WTC11 (cell line): ENCODE measurements at regions not wholly inside any gene's neighbourhood (a gene's known extent, or its start where the extent isn't known, plus 50 kb on each side); places are given as distances from the start of the nearest gene placed in this dataset.

Experiments
- ATAC-seq: fragments of 200-7000 bp; cut with Tn5 transposase; 2 replicates; pipeline ENCODE4 v1.10.0; 2021; ENCODE audit warnings: mild to moderate bottlenecking, moderate library complexity
- CTCF ChIA-PET: fragments of 300-600 bp; sonication (Branson Sonifier 250); formaldehyde crosslinking; loops from one replicate; lab custom pipeline; 2021; ENCODE audit warnings: antibody characterized with exemption; lab: Charles Lee
- POLR2A ChIA-PET: fragments of 350-600 bp; sonication (Branson Sonifier 250); formaldehyde crosslinking; loops from one replicate; lab custom pipeline; 2021; ENCODE audit warnings: antibody characterized with exemption; lab: Charles Lee
- DNase-seq: peaks from one replicate; pipeline ENCODE4 v3.0.0; 2021; ENCODE audit warnings: low spot score
- H3K27ac Mint-ChIP-seq: 2 replicates; pipeline ENCODE4 v1.8.0; 2021; ENCODE audit warnings: mixed read lengths
- H3K27me3 Mint-ChIP-seq: 2 replicates; pipeline ENCODE4 v1.8.0; 2021; ENCODE audit warnings: low read depth, mild to moderate bottlenecking, moderate library complexity, mixed read lengths
- H3K36me3 Mint-ChIP-seq: 2 replicates; pipeline ENCODE4 v1.8.0; 2021; ENCODE audit warnings: mixed read lengths
- H3K4me1 Mint-ChIP-seq: 2 replicates; pipeline ENCODE4 v1.8.0; 2022; ENCODE audit warnings: mixed read lengths
- H3K4me3 Mint-ChIP-seq: 2 replicates; pipeline ENCODE4 v1.8.0; 2021; ENCODE audit warnings: mild to moderate bottlenecking, moderate library complexity, mixed read lengths
- H3K9me3 Mint-ChIP-seq: 2 replicates; pipeline ENCODE4 v1.8.0; 2021; ENCODE audit warnings: mixed read lengths
- AR ChIP-seq: fragments of 250-450 bp; sonication (Bioruptor Pico); IDR thresholded peaks from 2 replicates; pipeline ENCODE4 v1.9.0; 2021; ENCODE audit warnings: mild to moderate bottlenecking
- ATF1 ChIP-seq: sonication (generic); formaldehyde crosslinking; IDR thresholded peaks from 2 replicates; pipeline ENCODE4 v1.8.1; 2023; ENCODE audit warnings: mild to moderate bottlenecking, moderate library complexity, missing genetic modification reagents
- E2F4 ChIP-seq: sonication (generic); formaldehyde crosslinking; IDR thresholded peaks from 2 replicates; pipeline ENCODE4 v1.8.1; 2022; ENCODE audit warnings: low read depth, mild to moderate bottlenecking, moderate library complexity, missing genetic modification reagents, borderline replicate concordance
- EMX1 ChIP-seq: fragments of 250-450 bp; sonication (Bioruptor Pico); IDR thresholded peaks from 2 replicates; pipeline ENCODE4 v1.8.0; 2021; ENCODE audit warnings: mild to moderate bottlenecking
- JAZF1 ChIP-seq: fragments of 250-450 bp; sonication (Bioruptor Pico); IDR thresholded peaks from 2 replicates; pipeline ENCODE4 v1.9.0; 2021; ENCODE audit warnings: moderate library complexity, mild to moderate bottlenecking, inconsistent platforms
- MLX ChIP-seq: sonication (generic); formaldehyde crosslinking; IDR thresholded peaks from 2 replicates; pipeline ENCODE4 v1.8.1; 2023; ENCODE audit warnings: mild to moderate bottlenecking, missing genetic modification reagents, moderate library complexity
- NR1H2 ChIP-seq: sonication (generic); formaldehyde crosslinking; IDR thresholded peaks from 2 replicates; pipeline ENCODE4 v1.9.0; 2021; ENCODE audit warnings: mild to moderate bottlenecking, moderate library complexity, missing genetic modification reagents
- OVOL2 ChIP-seq: fragments of 250-450 bp; sonication (Bioruptor Pico); IDR thresholded peaks from 2 replicates; pipeline ENCODE4 v1.9.0; 2021; ENCODE audit warnings: mild to moderate bottlenecking, borderline replicate concordance
- SMAD3 ChIP-seq: sonication (generic); formaldehyde crosslinking; IDR thresholded peaks from 2 replicates; pipeline ENCODE4 v1.8.0; 2022; ENCODE audit warnings: missing genetic modification reagents, mild to moderate bottlenecking, borderline replicate concordance
- SP1 ChIP-seq: sonication (generic); formaldehyde crosslinking; conservative IDR thresholded peaks from 2 replicates; pipeline ENCODE4 v1.8.1; 2022; ENCODE audit warnings: missing genetic modification reagents
- TCF7 ChIP-seq: sonication (generic); formaldehyde crosslinking; IDR thresholded peaks from 2 replicates; pipeline ENCODE4 v1.8.0; 2022; ENCODE audit warnings: mild to moderate bottlenecking, low read depth, missing genetic modification reagents, moderate library complexity
- ZNF232 ChIP-seq: sonication (generic); formaldehyde crosslinking; IDR thresholded peaks from 2 replicates; pipeline ENCODE4 v1.8.0; 2022; ENCODE audit warnings: mild to moderate bottlenecking, missing genetic modification reagents
- ZNF263 ChIP-seq: sonication (generic); formaldehyde crosslinking; IDR thresholded peaks from 2 replicates; pipeline ENCODE4 v1.8.1; 2022; ENCODE audit warnings: low read depth, mild to moderate bottlenecking, moderate library complexity, missing genetic modification reagents
- ZNF423 ChIP-seq: fragments of 250-450 bp; sonication (Bioruptor Pico); IDR thresholded peaks from 2 replicates; pipeline ENCODE4 v2.1.2; 2022; ENCODE audit warnings: mild to moderate bottlenecking, moderate library complexity
- ZNF532 ChIP-seq: fragments of 250-450 bp; sonication (Bioruptor Pico); IDR thresholded peaks from 2 replicates; pipeline ENCODE4 v1.9.0; 2021; ENCODE audit warnings: mild to moderate bottlenecking, borderline replicate concordance
- TF ChIP-seq, protein P1 (sequence below): sonication (generic); formaldehyde crosslinking; IDR thresholded peaks from 2 replicates; pipeline ENCODE4 v1.8.1; 2022; ENCODE audit warnings: mild to moderate bottlenecking, moderate library complexity, missing genetic modification reagents

DNA sequence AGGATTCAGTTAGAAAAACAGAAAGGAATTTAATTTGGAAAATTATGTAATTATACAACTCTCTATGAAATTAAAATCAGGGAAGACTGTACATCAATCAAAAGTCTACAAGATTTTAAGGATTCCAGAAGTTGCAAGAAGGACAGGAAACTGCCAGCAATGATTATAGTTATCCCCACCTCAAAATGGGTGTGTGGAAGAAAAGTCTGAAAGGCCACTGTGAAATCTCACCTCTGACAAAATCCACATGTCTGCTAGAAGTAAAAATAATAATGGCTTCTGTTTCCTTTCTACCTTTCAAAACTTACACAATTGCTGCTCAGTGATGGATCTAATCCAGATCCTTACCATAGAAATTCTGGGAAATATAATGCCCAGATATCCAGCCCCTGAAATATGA, 708.1 kb upstream of the ADGRL4 start (continued):
- TF ChIP-seq ZNF423 (no peak), OVOL2 (no peak)
- TF ChIP-seq, all 79 proteins: peak for 0

DNA sequence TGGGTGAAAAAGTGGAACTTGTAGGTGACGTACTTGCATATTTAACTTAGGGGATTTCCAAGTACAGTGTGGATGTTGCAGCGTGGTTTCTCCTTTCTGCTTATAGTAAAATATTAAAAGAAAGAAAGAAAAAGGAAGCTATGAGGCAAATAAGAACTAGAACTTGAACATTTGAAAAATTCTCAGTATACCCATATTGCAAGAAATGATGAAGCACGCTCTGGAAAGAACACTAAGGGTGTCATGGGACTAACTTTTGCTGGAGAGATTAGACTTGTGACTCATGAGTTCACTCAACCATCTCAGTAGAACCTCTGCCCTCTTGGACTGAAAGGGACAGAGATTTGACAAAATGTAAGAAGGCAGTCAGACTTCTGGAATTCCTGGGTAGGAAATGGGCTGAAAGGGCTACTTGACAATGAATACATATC, 704.5 kb upstream of the ADGRL4 start:
- ChIA-PET CTCF (no interaction called here), POLR2A (no interaction called here)
- no peak for DNase-seq
- H3K27me3 Mint-ChIP-seq, result no peaks in the 10 kb centered on the region
- ATAC-seq, result no peak
- H3K9me3 Mint-ChIP-seq, result no peaks in the 10 kb centered on the region
- peaks cover 8% of the 10 kb centered on the region for H3K4me1 Mint-ChIP-seq
- H3K27ac Mint-ChIP-seq, result no peak overlapping the region
- TF ChIP-seq MLX (CRISPR knock-in tag), result no peak
- H3K4me3 Mint-ChIP-seq, result no peak overlapping the region
- H3K36me3 Mint-ChIP-seq, result no peaks in the 10 kb centered on the region

- Mint-ChIP-seq H3K9me3 (no peaks in the 10 kb centered on the region; the same call in 1 of the 2 replicates), H3K4me1 (no peaks in the 10 kb centered on the region; the same call in 1 of the 2 replicates), H3K36me3 (no peaks in the 10 kb centered on the region), H3K27me3 (no peaks in the 10 kb centered on the region), H3K27ac (no peak overlapping the region), H3K4me3 (no peak overlapping the region)
- POLR2A ChIA-PET, result no interaction called here
- CTCF ChIA-PET, result no interaction called here
- no peak for DNase-seq
- no peak for ATAC-seq
- TF ChIP-seq EMX1, result no peak
- no peak for TF ChIP-seq JAZF1
- TF ChIP-seq, protein P1, sequence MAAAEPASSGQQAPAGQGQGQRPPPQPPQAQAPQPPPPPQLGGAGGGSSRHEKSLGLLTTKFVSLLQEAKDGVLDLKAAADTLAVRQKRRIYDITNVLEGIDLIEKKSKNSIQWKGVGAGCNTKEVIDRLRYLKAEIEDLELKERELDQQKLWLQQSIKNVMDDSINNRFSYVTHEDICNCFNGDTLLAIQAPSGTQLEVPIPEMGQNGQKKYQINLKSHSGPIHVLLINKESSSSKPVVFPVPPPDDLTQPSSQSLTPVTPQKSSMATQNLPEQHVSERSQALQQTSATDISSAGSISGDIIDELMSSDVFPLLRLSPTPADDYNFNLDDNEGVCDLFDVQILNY (CRISPR knock-in tag), result no peak
- TF ChIP-seq SMAD3 (CRISPR knock-in tag), result no peak
- TF ChIP-seq, all 79 proteins: peak for 0
These were observed 702.2 kb upstream of the ADGRL4 start for GRCh38 chr1:79708646-79709265.

DNA sequence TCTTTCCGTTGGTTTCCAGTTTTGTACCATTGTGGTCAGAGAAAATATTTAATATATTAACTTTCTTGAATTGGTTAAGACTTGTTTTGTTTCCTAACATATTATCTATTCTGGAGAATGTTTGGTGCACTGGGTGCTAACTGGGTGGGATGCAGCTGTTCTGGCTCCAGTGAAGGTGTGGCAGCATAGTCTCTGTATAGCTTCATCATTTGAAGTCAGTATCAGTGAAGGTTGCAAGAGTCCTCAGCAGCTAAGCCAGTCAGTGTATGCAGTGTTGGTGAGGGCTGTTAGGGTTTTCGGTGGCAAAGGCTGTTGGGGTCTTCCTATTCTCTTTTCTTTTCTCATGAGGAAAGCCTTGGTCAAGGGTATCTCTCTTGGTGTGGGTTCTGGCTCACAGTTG, 698.7 kb upstream of the ADGRL4 start:
- POLR2A ChIA-PET, result no interaction called here
- Mint-ChIP-seq H3K4me3 (no peak overlapping the region), H3K36me3 (peaks cover 9% of the 10 kb centered on the region)
- TF ChIP-seq ZNF263 (no peak), ZNF423 (no peak), ZNF532 (no peak), TCF7 (no peak), JAZF1 (no peak), AR (no peak), E2F4 (no peak), NR1H2 (no peak), ZNF232 (CRISPR knock-in tag) (no peak), SP1 (no peak), ATF1 (CRISPR knock-in tag) (no peak)
- TF ChIP-seq, all 79 proteins: peak for 0
- Mint-ChIP-seq H3K4me1 (peaks cover 23% of the 10 kb centered on the region), H3K27ac (no peak overlapping the region), H3K27me3 (no peaks in the 10 kb centered on the region), H3K9me3 (peaks cover 15% of the 10 kb centered on the region)
- no peak for DNase-seq
- ATAC-seq, result no peak
- CTCF ChIA-PET, result no interaction called here
